ENCODE measurements at regions not wholly inside any gene's neighbourhood (a gene's known extent, or its start where the extent isn't known, plus 50 kb on each side); places are given as distances from the start of the nearest gene placed in this dataset.

DNA sequence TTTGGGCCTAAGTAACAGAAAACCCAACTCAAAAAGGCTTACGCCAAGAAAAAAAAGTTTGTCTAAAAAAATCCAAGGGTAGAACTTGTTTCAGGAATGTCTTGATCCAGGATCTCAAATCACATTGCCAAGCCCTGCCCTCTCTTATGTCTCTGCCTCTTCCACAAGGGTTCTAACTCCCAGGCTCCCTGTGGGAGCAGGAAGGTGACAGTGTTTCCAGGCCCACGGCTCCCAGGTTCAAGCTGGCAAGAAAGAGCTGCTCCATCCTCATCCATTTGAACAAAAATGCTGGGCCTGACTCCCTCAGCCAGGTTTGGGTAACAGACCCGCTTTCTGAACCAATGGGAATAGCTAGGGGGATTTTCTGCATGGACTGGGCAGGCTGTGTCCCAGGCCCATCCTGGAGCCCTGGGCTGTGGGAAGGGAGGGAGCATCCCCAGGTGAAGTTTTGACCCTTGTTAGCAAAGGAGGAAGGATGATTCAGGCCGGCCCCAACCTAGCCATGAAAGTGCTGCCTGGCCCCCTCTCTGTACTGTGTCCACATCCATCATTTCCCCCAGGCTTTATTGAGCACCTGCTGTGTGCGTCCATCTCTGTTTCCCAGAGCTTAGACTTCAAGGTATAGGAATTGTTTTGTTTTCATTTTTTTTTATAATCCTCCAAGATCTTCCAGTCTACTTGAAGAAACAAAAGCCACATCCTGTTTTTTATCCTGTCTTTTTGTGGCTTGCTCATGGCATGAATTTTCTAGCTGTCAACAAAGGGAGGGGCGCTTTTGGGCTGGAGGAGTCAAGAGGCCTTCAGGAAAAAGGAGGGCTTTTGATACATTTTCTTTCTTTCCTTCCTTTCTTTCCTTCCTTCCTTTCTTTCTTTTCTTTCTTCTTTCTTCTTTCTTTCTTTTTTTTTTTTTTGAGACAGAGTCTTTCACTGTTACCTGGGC is 159.8 kb downstream of the TFAP2C start:
- TF ChIP-seq, protein P1, sequence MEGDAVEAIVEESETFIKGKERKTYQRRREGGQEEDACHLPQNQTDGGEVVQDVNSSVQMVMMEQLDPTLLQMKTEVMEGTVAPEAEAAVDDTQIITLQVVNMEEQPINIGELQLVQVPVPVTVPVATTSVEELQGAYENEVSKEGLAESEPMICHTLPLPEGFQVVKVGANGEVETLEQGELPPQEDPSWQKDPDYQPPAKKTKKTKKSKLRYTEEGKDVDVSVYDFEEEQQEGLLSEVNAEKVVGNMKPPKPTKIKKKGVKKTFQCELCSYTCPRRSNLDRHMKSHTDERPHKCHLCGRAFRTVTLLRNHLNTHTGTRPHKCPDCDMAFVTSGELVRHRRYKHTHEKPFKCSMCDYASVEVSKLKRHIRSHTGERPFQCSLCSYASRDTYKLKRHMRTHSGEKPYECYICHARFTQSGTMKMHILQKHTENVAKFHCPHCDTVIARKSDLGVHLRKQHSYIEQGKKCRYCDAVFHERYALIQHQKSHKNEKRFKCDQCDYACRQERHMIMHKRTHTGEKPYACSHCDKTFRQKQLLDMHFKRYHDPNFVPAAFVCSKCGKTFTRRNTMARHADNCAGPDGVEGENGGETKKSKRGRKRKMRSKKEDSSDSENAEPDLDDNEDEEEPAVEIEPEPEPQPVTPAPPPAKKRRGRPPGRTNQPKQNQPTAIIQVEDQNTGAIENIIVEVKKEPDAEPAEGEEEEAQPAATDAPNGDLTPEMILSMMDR (IDR thresholded peaks at IDR 0.05; ENCODE audit: low read depth, low read length) = no peak
- Histone ChIP-seq H3K36me3 (no peaks in the 10 kb centered on the region), H3K4me3 (ENCODE audit: low read depth, low read length) (no peak overlapping the region), H3K27me3 (no peaks in the 10 kb centered on the region), H3K9me3 (no peaks in the 10 kb centered on the region), H3K4me1 (no peaks in the 10 kb centered on the region)
- no peak for DNase-seq

DNA sequence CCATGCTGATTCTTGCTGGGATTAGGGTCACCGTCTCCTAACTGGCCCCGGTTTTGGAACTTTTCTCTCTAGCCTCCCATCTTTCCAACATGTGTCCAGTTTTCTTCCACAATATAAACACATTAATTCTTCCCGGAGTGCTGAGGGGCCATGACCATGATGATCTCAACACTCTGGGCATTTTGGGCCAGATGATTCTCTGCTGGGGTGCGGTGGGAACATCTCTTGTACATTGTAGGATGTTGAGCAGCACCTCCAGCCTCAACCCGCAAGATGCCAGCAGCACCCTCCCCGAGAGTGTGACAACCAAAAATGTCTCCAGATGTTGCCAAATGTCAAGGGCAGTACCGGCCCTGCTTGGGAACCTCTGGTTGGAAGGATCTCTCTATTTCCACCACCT is 164.8 kb downstream of the TFAP2C start:
- TF ChIP-seq, protein P1 (IDR thresholded peaks at IDR 0.05; ENCODE audit: low read depth, low read length) = no peak
- Histone ChIP-seq H3K4me3 (ENCODE audit: low read depth, low read length) (no peak overlapping the region), H3K27me3 (no peaks in the 10 kb centered on the region), H3K4me1 (no peaks in the 10 kb centered on the region), H3K9me3 (no peaks in the 10 kb centered on the region), H3K36me3 (no peaks in the 10 kb centered on the region)
- no peak for DNase-seq

- Histone ChIP-seq H3K4me1 (no peaks in the 10 kb centered on the region), H3K36me3 (no peaks in the 10 kb centered on the region), H3K27me3 (no peaks in the 10 kb centered on the region), H3K4me3 (ENCODE audit: low read depth, low read length) (no peak overlapping the region), H3K9me3 (no peaks in the 10 kb centered on the region)
- TF ChIP-seq, protein P1 (IDR thresholded peaks at IDR 0.05; ENCODE audit: low read depth, low read length) = no peak
- DNase-seq = no peak
These were observed 166.4 kb downstream of the TFAP2C start for GRCh38 chr20:56795492-56795891.

DNA sequence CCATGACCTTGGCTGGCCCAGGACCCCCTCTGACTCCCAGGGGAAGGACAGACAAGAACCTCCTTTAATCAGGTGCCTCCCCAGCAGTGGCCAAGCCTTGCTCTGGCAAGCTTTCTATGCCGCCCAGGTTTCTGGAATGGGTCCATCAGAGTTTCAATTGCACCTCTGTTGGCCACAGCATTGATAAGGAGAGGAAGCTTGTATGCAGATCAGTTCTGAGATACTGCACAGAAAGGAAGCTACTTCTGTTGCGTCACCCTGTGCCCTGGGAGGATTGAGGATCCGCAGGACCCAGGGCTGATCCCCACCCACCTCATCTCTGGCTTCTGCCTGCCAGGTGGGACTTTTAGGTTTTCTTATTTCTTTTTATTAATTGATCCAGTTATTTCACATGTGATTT is 167.2 kb downstream of the TFAP2C start:
- H3K4me1 ChIP-seq = no peaks in the 10 kb centered on the region
- H3K36me3 ChIP-seq = no peaks in the 10 kb centered on the region
- H3K27me3 ChIP-seq = no peaks in the 10 kb centered on the region
- H3K4me3 ChIP-seq (ENCODE audit: low read depth, low read length) = no peak overlapping the region
- H3K9me3 ChIP-seq = no peaks in the 10 kb centered on the region
- no peak for DNase-seq
- TF ChIP-seq, protein P1 (IDR thresholded peaks at IDR 0.05; ENCODE audit: low read depth, low read length) = no peak

- DNase-seq = no peak
- TF ChIP-seq, protein P1 (IDR thresholded peaks at IDR 0.05; ENCODE audit: low read depth, low read length) = no peak
- H3K9me3 ChIP-seq = no peaks in the 10 kb centered on the region
- no peaks in the 10 kb centered on the region for H3K27me3 ChIP-seq
- H3K4me3 ChIP-seq (ENCODE audit: low read depth, low read length) = no peak overlapping the region
- no peaks in the 10 kb centered on the region for H3K36me3 ChIP-seq
- H3K4me1 ChIP-seq = no peaks in the 10 kb centered on the region
These were observed 167.9 kb downstream of the TFAP2C start for GRCh38 chr20:56797023-56797422.

GRCh38 chr20:56798634-56799033 is 169.5 kb downstream of the TFAP2C start:
- Histone ChIP-seq H3K36me3 (no peaks in the 10 kb centered on the region), H3K4me1 (no peaks in the 10 kb centered on the region)

More at GRCh38 chr20:56798634-56799033, 169.5 kb downstream of the TFAP2C start:
- TF ChIP-seq, protein P1 (IDR thresholded peaks at IDR 0.05; ENCODE audit: low read depth, low read length) = no peak
- Histone ChIP-seq H3K4me3 (ENCODE audit: low read depth, low read length) (no peak overlapping the region), H3K27me3 (no peaks in the 10 kb centered on the region), H3K9me3 (no peaks in the 10 kb centered on the region)
- no peak for DNase-seq

All from BE2C (cell line).